Parathyroid adenoma (tissue), 2 donors: ENCODE measurements at regions not wholly inside any gene's neighbourhood (a gene's known extent, or its start where the extent isn't known, plus 50 kb on each side); places are given as distances from the start of the nearest gene placed in this dataset.

Experiments
- H2AFZ ChIP-seq: fragments of 300-600 bp; sonication (generic); one replicate; pipeline ENCODE4 v1.7.0; 2017; ENCODE audit warnings: antibody characterized with exemption, mild to moderate bottlenecking
- H3K27ac ChIP-seq: fragments of 300-600 bp; sonication (generic); one replicate; pipeline ENCODE4 v1.7.0; 2017
- H3K27me3 ChIP-seq: fragments of 300-600 bp; sonication (generic); one replicate; pipeline ENCODE4 v1.7.0; 2017; ENCODE audit warnings: low read length; ENCODE audit not compliant: control insufficient read depth, insufficient read depth
- H3K36me3 ChIP-seq: fragments of 300-600 bp; sonication (generic); one replicate; pipeline ENCODE4 v1.7.0; 2017; ENCODE audit warnings: low read length; ENCODE audit not compliant: control insufficient read depth, insufficient read depth
- H3K4me1 ChIP-seq: fragments of 300-600 bp; sonication (generic); one replicate; pipeline ENCODE4 v1.7.0; 2017; ENCODE audit warnings: control low read depth
- H3K4me2 ChIP-seq: fragments of 300-600 bp; sonication (generic); one replicate; pipeline ENCODE4 v1.7.0; 2017; ENCODE audit warnings: low read length
- H3K4me3 ChIP-seq: fragments of 300-600 bp; sonication (generic); one replicate; pipeline ENCODE4 v1.7.0; 2017; ENCODE audit warnings: low read depth, low read length
- H3K79me2 ChIP-seq: fragments of 300-600 bp; sonication (generic); one replicate; pipeline ENCODE4 v1.7.0; 2017; ENCODE audit warnings: control low read depth
- H3K9ac ChIP-seq: fragments of 300-600 bp; sonication (generic); one replicate; pipeline ENCODE4 v1.7.0; 2017; ENCODE audit warnings: mild to moderate bottlenecking
- H3K9me3 ChIP-seq: fragments of 300-600 bp; sonication (generic); one replicate; pipeline ENCODE4 v1.7.0; 2017; ENCODE audit warnings: low read length; ENCODE audit not compliant: control insufficient read depth
- TF ChIP-seq, protein P1 (sequence below): fragments of 300-600 bp; sonication (generic); IDR thresholded peaks from one replicate; pipeline ENCODE4 v1.7.0; 2017; ENCODE audit warnings: antibody characterized with exemption, mild to moderate bottlenecking
- donor health status: primary hyperparathyroidism.

DNA sequence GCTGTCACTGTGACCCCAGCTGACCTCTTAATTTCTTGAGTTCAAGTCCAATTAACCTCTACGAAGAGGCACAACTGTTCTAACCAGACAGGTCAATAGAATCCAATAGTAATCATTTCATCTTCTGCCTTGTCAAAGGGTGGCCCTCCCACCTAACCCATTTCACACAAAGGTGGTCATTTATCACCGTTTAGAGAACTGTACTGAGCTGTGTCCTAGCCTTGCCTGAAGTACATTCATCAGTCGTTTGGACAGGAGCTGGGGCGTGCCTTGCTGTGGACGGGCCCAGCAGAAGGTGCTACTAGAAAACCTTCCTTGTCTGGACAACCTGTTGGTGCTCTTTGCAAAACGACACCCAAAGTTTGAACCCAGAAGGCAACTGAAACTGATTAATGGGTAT is 605.4 kb downstream of the ISL1 start:
- Histone ChIP-seq H2AFZ (no peak overlapping the region), H3K4me1 (no peaks in the 10 kb centered on the region), H3K4me2 (no peak overlapping the region), H3K27me3 (no peaks in the 10 kb centered on the region), H3K27ac (no peak overlapping the region), H3K36me3 (no peaks in the 10 kb centered on the region), H3K9me3 (no peaks in the 10 kb centered on the region), H3K79me2 (no peaks in the 10 kb centered on the region), H3K9ac (no peak overlapping the region), H3K4me3 (no peak overlapping the region)
- TF ChIP-seq, protein P1, sequence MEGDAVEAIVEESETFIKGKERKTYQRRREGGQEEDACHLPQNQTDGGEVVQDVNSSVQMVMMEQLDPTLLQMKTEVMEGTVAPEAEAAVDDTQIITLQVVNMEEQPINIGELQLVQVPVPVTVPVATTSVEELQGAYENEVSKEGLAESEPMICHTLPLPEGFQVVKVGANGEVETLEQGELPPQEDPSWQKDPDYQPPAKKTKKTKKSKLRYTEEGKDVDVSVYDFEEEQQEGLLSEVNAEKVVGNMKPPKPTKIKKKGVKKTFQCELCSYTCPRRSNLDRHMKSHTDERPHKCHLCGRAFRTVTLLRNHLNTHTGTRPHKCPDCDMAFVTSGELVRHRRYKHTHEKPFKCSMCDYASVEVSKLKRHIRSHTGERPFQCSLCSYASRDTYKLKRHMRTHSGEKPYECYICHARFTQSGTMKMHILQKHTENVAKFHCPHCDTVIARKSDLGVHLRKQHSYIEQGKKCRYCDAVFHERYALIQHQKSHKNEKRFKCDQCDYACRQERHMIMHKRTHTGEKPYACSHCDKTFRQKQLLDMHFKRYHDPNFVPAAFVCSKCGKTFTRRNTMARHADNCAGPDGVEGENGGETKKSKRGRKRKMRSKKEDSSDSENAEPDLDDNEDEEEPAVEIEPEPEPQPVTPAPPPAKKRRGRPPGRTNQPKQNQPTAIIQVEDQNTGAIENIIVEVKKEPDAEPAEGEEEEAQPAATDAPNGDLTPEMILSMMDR = no peak

DNA sequence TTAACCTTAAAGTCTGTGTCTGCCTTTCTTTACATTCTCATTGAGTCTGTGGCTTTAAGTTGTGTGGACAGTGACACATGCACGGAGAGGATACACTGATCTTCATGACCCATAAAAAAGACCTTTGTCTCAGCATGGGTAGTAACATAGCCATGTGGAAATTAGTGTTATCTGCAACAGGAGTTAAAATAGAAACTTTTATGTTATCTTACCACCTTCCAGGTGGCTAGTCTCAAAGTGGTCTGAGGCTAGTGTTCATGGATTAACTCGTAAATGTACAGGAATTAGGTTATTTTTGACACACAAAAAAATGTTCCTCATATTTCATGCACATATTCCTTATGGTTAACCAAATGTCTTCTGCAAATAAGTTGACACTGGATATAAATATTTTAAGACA is 607.0 kb downstream of the ISL1 start:
- Histone ChIP-seq H3K4me2 (no peak overlapping the region), H2AFZ (no peak overlapping the region), H3K9me3 (no peaks in the 10 kb centered on the region), H3K4me3 (no peak overlapping the region), H3K27ac (no peak overlapping the region), H3K4me1 (no peaks in the 10 kb centered on the region), H3K27me3 (no peaks in the 10 kb centered on the region), H3K9ac (no peak overlapping the region), H3K79me2 (no peaks in the 10 kb centered on the region), H3K36me3 (no peaks in the 10 kb centered on the region)
- TF ChIP-seq, protein P1 = no peak

DNA sequence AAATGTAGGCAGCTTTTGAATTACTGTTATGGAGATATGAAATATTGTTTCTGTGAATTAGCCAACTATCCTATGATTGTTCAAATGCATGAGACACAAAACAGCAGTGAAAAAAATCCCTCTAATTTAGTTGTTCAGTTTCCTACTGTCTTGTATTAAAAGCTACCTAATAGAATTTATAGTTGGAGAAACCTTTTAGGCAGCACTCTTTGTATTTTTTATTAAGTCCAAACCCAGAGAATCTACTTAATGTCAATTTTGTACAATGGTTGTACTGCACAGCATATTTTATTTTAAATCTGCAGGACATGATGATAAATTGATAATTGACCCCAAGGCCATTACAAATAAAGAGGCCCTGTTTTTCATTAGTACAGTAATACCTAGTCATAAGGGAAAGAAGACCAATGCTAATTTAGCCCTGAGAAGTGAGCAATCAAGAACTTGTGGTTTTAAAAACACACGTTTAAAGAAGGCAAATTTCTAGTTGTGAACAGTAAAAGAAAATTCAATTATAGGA is 607.5 kb downstream of the ISL1 start:
- Histone ChIP-seq H3K36me3 (no peaks in the 10 kb centered on the region), H3K4me2 (no peak overlapping the region), H3K4me3 (no peak overlapping the region), H3K79me2 (no peaks in the 10 kb centered on the region), H3K27me3 (no peaks in the 10 kb centered on the region), H3K4me1 (no peaks in the 10 kb centered on the region), H3K9me3 (no peaks in the 10 kb centered on the region), H2AFZ (no peak overlapping the region), H3K9ac (no peak overlapping the region), H3K27ac (no peak overlapping the region)
- TF ChIP-seq, protein P1 = no peak

DNA sequence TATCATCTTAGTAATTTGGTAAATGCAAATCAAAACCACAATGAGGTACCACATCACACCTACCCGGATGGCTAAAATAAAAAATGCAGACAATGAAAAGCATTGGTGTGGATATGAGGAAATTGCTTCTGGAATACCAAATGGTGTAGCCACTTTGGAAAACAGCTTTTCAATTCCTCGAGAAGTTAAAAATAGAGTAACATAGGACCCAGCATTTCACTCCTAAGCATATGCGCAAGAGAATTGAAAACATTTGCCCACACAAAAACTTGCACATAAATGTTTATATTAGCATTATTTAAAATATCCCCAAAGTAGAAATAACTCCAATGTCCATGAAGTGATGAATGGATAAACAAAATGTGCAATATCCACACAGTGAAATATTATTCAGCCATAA is 608.7 kb downstream of the ISL1 start:
- Histone ChIP-seq H3K36me3 (no peaks in the 10 kb centered on the region), H3K9me3 (no peaks in the 10 kb centered on the region), H3K27me3 (no peaks in the 10 kb centered on the region), H3K4me1 (no peaks in the 10 kb centered on the region), H3K27ac (no peak overlapping the region), H3K79me2 (no peaks in the 10 kb centered on the region), H2AFZ (no peak overlapping the region), H3K9ac (no peak overlapping the region), H3K4me2 (no peak overlapping the region), H3K4me3 (no peak overlapping the region)
- TF ChIP-seq, protein P1 = no peak

DNA sequence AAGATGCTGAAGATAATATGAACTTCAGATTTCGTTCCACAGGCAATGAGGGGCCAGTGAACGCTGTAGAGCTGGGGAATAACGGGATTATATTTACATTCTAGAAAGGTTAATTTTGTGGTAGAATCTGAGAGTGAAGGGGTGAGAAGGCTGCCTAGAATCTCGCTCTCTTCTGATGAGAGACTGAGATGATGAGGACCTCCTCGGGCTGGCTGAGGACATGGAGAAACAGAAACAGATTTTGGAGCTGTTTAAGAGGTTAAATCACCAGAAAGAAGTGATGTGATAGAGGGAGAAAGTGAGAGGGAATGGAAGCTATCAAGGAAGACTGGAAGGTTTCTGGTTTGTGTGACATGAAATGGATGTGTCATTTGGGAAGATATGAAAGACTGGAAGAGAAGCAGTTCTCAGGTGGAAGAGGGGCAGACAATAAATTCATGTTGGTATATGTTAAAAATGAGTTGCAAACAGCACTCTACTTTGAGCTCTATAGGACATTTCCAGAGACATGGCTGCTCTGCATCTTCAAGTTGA is 612.6 kb downstream of the ISL1 start:
- H3K27me3 ChIP-seq = no peaks in the 10 kb centered on the region
- TF ChIP-seq, protein P1 = no peak
- no peak overlapping the region for H3K27ac ChIP-seq
- H3K4me1 ChIP-seq = no peaks in the 10 kb centered on the region
- no peak overlapping the region for H3K4me3 ChIP-seq
- no peaks in the 10 kb centered on the region for H3K9me3 ChIP-seq
- H3K9ac ChIP-seq = no peak overlapping the region
- H2AFZ ChIP-seq = no peak overlapping the region
- H3K4me2 ChIP-seq = no peak overlapping the region
- H3K36me3 ChIP-seq = no peaks in the 10 kb centered on the region
- no peaks in the 10 kb centered on the region for H3K79me2 ChIP-seq
